Activated CD4-positive, alpha-beta T cell treated with anti-CD3 and anti-CD28 coated beads, Interleukin-2, amount 50 U/mL, for 24 hours (primary cell): ENCODE measurements at regions not wholly inside any gene's neighbourhood (a gene's known extent, or its start where the extent isn't known, plus 50 kb on each side); places are given as distances from the start of the nearest gene placed in this dataset.
"Not testable (repeated sequence)": the region's sequence is repeated elsewhere in the genome, so short reads cannot be mapped to it uniquely, and the experiment has no call there.

Experiments used
- DNase-seq, 2 donors: peaks; one replicate each; pipeline ENCODE4 v3.0.0-alpha.2; 2020; ENCODE audit warnings: low read depth in 1 of 2, low spot score in 1 of 2

GRCh38 chr15:20369500-20369899 lies 172.1 kb downstream of the GOLGA6L6 start:
- no peak for DNase-seq

GRCh38 chr15:20368974-20369373 lies 172.6 kb downstream of the GOLGA6L6 start:
- no peak for DNase-seq

- no peak for DNase-seq
Observed at GRCh38 chr15:20367093-20367492, 174.5 kb downstream of the GOLGA6L6 start.

- not testable (repeated sequence) for DNase-seq
Observed at GRCh38 chr15:20363591-20363990, 178.0 kb downstream of the GOLGA6L6 start.

DNA sequence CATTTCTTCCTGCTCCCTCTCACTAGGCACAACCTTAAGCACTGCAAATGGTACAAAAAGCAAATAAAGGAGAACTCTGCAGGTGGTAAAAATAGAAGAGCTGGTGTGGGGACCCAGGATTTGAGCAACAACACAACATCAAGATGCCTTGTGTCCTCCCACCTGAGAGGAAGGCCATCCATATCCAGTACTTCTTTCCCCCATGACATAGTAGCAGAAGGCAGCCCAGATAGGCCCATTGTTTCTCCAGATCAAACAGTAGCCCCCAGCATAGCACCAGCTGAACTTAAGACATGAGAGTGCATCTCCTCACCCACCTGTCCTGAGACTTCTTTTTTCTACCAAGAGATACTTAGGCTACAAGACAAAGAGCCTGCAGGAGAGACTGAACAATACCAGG lies 180.5 kb downstream of the GOLGA6L6 start:
- no peak for DNase-seq

DNA sequence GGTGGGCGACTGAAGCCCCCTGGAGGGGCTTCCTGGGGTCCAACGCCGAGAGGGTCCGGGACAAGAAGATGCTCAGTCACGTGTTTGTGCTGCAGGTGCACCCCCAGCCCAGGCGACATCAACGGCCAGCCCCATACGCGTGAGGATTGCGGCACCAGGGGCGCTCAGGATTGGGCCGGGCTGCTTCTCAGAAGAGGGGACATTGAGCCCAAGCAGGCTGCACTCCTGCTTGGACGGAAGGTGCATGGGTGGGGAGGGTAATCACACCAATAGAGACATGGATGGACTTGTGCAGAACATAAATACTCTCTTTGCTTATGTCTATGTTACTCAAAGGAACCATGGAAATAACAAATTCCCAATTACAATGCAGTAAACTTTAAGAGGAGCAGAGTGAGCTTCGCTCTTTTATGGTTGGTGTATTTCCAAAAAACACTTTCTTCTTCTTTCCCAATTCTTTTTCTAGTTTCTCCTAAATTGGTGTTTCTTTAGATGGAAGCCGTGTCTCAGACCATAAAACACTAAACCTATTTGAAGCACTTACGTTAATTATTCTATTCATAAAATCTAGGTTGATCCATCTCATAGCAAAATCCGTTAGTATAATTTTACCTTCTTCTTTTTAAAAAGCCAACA lies 182.7 kb downstream of the GOLGA6L6 start:
- DNase-seq, result no peak

- DNase-seq, result peak in 1 of 2 donors; percentile 8
Observed at GRCh38 chr15:20358066-20358778, 183.4 kb downstream of the GOLGA6L6 start.

- no peak for DNase-seq
Observed at GRCh38 chr15:20357481-20358065, 184.0 kb downstream of the GOLGA6L6 start.

DNA sequence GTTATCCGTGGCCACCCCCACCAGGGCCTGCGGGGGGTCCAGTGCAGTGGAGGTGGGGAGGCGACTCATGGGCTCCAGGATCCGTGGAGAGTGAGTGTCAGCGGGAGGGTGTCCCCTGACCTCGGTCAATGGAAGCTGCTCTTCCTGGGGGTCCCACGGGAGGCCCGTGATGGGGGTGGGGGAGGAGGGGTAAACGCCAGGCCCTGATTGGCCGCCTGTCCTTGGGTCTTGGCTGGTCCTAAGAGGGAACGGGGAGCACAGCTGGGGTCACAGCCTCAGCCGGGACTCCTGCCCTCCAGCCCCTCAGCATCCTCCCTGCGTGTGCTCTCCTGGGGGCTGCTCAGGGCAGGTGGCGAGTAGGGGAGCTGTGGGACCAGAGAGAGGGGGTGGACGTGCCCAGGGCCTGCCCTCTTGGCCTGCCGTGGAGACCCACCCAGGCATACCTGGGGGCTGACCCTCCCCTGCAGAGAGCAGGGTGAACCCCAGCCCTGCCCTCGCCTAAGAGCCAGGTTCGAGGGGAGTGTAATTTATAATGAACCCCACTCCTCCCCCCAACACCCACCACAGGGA lies 184.6 kb downstream of the GOLGA6L6 start:
- DNase-seq, result peak in 1 of 2 donors; percentile 6

DNA sequence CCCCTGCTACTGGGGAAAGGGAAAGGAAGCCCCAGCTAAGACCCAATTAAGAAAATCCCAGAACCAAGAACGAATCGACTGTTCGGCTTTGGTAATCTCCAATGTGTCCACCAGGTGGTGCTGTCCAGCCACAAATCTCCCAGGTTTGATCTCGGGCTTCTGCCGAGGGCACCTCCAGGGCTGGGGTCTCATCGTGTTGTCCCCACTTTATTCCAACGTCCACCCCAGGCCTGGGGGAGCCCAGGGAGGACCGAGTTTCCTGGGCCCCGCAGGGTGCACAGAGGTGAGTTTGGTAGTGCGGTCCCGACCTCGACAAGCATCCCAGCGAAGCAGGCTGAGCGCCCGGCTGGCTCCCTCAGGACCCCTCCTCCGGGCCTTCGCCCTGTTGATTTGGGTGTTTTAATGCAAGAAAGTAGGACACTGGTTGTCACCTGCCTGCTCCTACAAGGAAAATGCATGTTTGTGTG lies 185.1 kb downstream of the GOLGA6L6 start:
- DNase-seq, result peak; percentile 85 to 86

DNA sequence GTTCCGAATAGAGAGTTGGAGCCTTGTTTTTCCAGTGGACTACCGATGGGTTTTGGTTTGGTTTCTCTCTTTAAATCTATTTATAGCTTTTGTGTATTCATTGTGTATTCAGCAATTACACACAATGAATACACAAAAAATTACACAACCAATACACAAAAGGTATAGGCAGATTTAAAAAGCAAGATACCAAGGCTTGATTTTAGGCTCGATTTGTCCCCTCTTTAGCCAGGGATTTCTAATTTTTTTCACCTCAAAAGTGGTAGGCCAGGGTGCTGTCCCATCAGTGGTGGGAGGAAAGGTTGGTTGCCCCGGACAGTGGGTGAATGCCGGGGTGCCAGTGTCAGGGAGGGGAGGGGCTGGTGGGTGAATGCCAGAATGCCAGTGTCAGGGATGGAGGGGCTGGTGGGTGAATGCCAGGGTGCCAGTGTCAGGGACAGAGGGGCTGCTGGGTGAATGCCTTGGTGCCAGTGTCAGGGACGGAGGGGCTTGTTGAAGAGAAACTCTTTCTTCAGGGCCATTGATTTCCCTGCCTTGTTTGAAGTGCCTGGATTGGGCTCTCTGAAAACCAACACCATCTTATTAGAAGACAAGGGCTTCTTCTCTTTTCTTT lies 186.2 kb downstream of the GOLGA6L6 start:
- DNase-seq, result no peak

GRCh38 chr15:20354884-20355223 lies 186.7 kb downstream of the GOLGA6L6 start:
- not testable (repeated sequence) for DNase-seq

- no peak for DNase-seq
Observed at GRCh38 chr15:20353966-20354883, 187.4 kb downstream of the GOLGA6L6 start.

DNA sequence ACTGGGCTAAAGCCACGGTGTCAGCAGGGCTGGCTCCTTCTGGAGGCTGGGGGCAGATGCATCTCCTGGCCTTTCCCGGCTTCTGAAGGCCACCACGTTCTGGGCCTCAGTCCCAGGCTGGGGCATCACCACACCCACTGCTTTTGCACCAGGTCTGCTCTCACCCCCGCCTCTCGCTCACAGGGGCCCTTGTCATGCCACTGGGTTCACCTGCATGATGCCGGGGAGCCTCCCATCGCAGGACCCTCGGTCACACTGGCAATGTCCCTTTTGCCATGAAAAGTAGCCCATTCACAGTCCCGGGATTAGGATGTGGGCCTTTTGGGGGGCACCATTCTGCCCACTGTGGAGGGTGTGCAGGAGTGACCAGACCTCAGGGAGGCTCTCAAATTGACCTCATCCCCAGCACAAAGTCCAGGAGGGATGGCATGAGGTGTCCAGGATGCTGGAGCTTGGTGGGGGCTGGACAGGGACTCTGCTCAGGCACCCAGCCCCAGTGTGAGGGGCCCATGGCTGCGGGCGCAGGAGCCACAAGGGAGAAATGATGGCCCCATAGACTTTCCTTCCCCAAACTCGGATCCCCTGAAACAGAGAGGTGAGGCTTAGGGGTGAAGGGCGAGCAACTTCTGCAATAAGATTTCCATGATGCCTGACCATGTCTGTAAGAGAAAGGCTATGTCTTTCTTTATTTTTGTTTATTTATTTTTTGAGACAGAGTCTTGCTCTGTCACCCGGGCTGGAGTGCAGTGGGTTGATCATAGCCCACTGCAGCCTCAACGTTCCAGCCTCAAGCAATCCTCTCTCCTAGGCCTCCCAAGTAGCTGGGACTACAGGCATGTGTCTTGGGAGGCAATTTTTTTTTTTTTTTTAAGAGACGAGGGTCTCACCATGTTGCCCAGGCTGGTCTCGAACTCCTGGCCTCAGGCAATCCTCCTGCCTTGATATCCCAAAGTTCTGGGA lies 189.1 kb downstream of the GOLGA6L6 start:
- no peak for DNase-seq

DNA sequence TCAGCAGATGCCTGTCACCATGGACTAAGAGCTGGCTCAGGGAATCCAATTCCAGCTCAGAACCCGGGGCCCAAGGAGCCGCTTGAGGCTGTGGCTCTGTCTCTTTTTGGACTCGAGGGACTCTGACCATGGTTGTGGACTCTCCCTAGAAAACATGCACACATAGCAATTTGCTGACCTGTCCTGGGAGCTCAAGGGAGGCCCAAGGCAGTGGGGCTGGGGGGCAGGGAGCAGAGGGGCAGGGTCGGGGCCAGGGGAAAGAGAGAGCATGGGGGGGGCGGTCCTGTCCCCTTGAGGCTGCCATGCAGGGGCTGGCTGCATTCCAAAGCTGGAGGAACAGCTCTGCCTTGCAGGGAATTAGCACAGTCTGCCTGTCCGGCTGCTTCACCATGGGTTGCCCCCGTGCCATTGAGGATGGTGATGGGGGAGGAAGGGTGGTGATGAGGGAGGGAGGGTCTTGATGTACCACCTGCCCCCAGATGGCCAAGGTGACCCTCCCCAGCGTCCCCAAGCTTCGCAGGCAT lies 190.1 kb downstream of the GOLGA6L6 start:
- DNase-seq, result no peak

- DNase-seq, result no peak
Observed at GRCh38 chr15:20349774-20350498, 191.7 kb downstream of the GOLGA6L6 start.

GRCh38 chr15:20348900-20349773 lies 192.5 kb downstream of the GOLGA6L6 start:
- no peak for DNase-seq
